HFFc6 (cell line): ENCODE measurements at regions not wholly inside any gene's neighbourhood (a gene's known extent, or its start where the extent isn't known, plus 50 kb on each side); places are given as distances from the start of the nearest gene placed in this dataset.
"Not testable (repeated sequence)": the region's sequence is repeated elsewhere in the genome, so short reads cannot be mapped to it uniquely, and the experiment has no call there.

Experiments used
- DNase-seq: peaks from one replicate; pipeline ENCODE4 v3.0.0-alpha.2; 2018
- H3K27ac Mint-ChIP-seq: 2 replicates; pipeline ENCODE4 v1.8.0; 2020; ENCODE audit warnings: mild to moderate bottlenecking, mixed read lengths
- H3K27me3 Mint-ChIP-seq: 2 replicates; pipeline ENCODE4 v1.8.0; 2021; ENCODE audit warnings: mild to moderate bottlenecking, moderate library complexity, mixed read lengths; ENCODE audit not compliant: insufficient read depth
- H3K36me3 Mint-ChIP-seq: 2 replicates; pipeline ENCODE4 v1.8.0; 2021; ENCODE audit warnings: low read depth, mixed read lengths
- H3K4me1 Mint-ChIP-seq: 2 replicates; pipeline ENCODE4 v1.8.0; 2020; ENCODE audit warnings: low read depth, mixed read lengths
- H3K4me3 Mint-ChIP-seq: 2 replicates; pipeline ENCODE4 v1.8.0; 2020; ENCODE audit warnings: mild to moderate bottlenecking, moderate library complexity, mixed read lengths
- H3K9me3 Mint-ChIP-seq: 2 replicates; pipeline ENCODE4 v1.8.0; 2020; ENCODE audit warnings: mild to moderate bottlenecking, mixed read lengths
- CTCF ChIP-seq: fragments of 200-600 bp; sonication (generic); IDR thresholded peaks from 2 replicates; pipeline ENCODE4 v1.5.0; 2021; ENCODE audit warnings: antibody characterized with exemption, mild to moderate bottlenecking

- peak; percentile 86 for TF ChIP-seq CTCF
Measured at GRCh38 chr11:71638801-71639519, 56.3 kb upstream of the KRTAP5-11 start.

GRCh38 chr11:71639520-71639849, 56.8 kb upstream of the KRTAP5-11 start:
- H3K4me1 Mint-ChIP-seq, H3K4me3 Mint-ChIP-seq, H3K36me3 Mint-ChIP-seq, H3K9me3 Mint-ChIP-seq, H3K27ac Mint-ChIP-seq, DNase-seq: not testable (repeated sequence)
- peaks cover 36% of the 10 kb centered on the region for H3K27me3 Mint-ChIP-seq
- peak; percentile 16; the same call in 1 of the 2 replicates for TF ChIP-seq CTCF

More at GRCh38 chr11:71638801-71639519, 56.3 kb upstream of the KRTAP5-11 start:
- not testable (repeated sequence) for DNase-seq, H3K9me3 Mint-ChIP-seq, H3K36me3 Mint-ChIP-seq, H3K27ac Mint-ChIP-seq, H3K4me3 Mint-ChIP-seq, H3K4me1 Mint-ChIP-seq
- peaks cover 36% of the 10 kb centered on the region for H3K27me3 Mint-ChIP-seq

- H3K36me3 Mint-ChIP-seq, DNase-seq, H3K27ac Mint-ChIP-seq, H3K4me1 Mint-ChIP-seq, H3K4me3 Mint-ChIP-seq, H3K9me3 Mint-ChIP-seq: not testable (repeated sequence)
- H3K27me3 Mint-ChIP-seq, result peaks cover 33% of the 10 kb centered on the region
Measured at GRCh38 chr11:71639916-71640315, 57.2 kb upstream of the KRTAP5-11 start.

GRCh38 chr11:71647078-71647477, 64.4 kb upstream of the KRTAP5-11 start:
- H3K36me3 Mint-ChIP-seq, H3K27ac Mint-ChIP-seq, H3K4me3 Mint-ChIP-seq, DNase-seq, H3K9me3 Mint-ChIP-seq, H3K4me1 Mint-ChIP-seq: not testable (repeated sequence)
- peaks cover 18% of the 10 kb centered on the region for H3K27me3 Mint-ChIP-seq

GRCh38 chr11:71652998-71653397, 70.3 kb upstream of the KRTAP5-11 start:
- peaks cover 15% of the 10 kb centered on the region for H3K27me3 Mint-ChIP-seq
- H3K4me3 Mint-ChIP-seq, DNase-seq, H3K9me3 Mint-ChIP-seq, H3K4me1 Mint-ChIP-seq, H3K27ac Mint-ChIP-seq, H3K36me3 Mint-ChIP-seq: not testable (repeated sequence)

GRCh38 chr11:71654423-71654822, 71.7 kb upstream of the KRTAP5-11 start:
- H3K9me3 Mint-ChIP-seq, H3K4me3 Mint-ChIP-seq, H3K27me3 Mint-ChIP-seq, DNase-seq, H3K36me3 Mint-ChIP-seq, H3K27ac Mint-ChIP-seq, H3K4me1 Mint-ChIP-seq: not testable (repeated sequence)

GRCh38 chr11:71655041-71655440, 72.4 kb upstream of the KRTAP5-11 start:
- not testable (repeated sequence) for H3K4me3 Mint-ChIP-seq, H3K4me1 Mint-ChIP-seq, H3K27ac Mint-ChIP-seq, H3K27me3 Mint-ChIP-seq, H3K36me3 Mint-ChIP-seq, H3K9me3 Mint-ChIP-seq, DNase-seq

- H3K36me3 Mint-ChIP-seq, H3K9me3 Mint-ChIP-seq, H3K27me3 Mint-ChIP-seq, H3K27ac Mint-ChIP-seq, H3K4me1 Mint-ChIP-seq, H3K4me3 Mint-ChIP-seq: not testable (repeated sequence)
- peak; percentile 8 for DNase-seq
Measured at GRCh38 chr11:71656513-71656912, 73.8 kb upstream of the KRTAP5-11 start.

GRCh38 chr11:71664941-71665340, 82.3 kb upstream of the KRTAP5-11 start:
- not testable (repeated sequence) for H3K36me3 Mint-ChIP-seq, H3K27ac Mint-ChIP-seq, H3K9me3 Mint-ChIP-seq, H3K4me1 Mint-ChIP-seq, H3K4me3 Mint-ChIP-seq, DNase-seq
- H3K27me3 Mint-ChIP-seq, result peaks cover 10% of the 10 kb centered on the region

GRCh38 chr11:71698110-71698509, 115.4 kb upstream of the KRTAP5-11 start:
- not testable (repeated sequence) for H3K9me3 Mint-ChIP-seq, H3K36me3 Mint-ChIP-seq, H3K27ac Mint-ChIP-seq, H3K27me3 Mint-ChIP-seq, H3K4me3 Mint-ChIP-seq, H3K4me1 Mint-ChIP-seq, DNase-seq
